ENCODE measurements at regions not wholly inside any gene's neighbourhood (a gene's known extent, or its start where the extent isn't known, plus 50 kb on each side); places are given as distances from the start of the nearest gene placed in this dataset.

- in situ Hi-C loops (cut with HindIII; ENCODE audit: low sequenced_read_pairs), result no loop called here
- TF ChIP-seq CTCF (IDR thresholded peaks at IDR 0.05; ENCODE audit: low read depth, low read length, missing control alignments), result no peak
- DNase-seq (ENCODE audit: low read depth), result no peak
- H3K4me3 ChIP-seq (ENCODE audit: low read depth, low read length), result no peak overlapping the region
These were observed 355.2 kb downstream of the HAPSTR1 start for GRCh38 chr16:9446471-9447194.

- H3K4me3 ChIP-seq (ENCODE audit: low read depth, low read length), result no peak overlapping the region
- no peak for TF ChIP-seq CTCF (IDR thresholded peaks at IDR 0.05; ENCODE audit: low read depth, low read length, missing control alignments)
- in situ Hi-C loops (cut with HindIII; ENCODE audit: low sequenced_read_pairs), result no loop called here
- no peak for DNase-seq (ENCODE audit: low read depth)
These were observed 355.7 kb downstream of the HAPSTR1 start for GRCh38 chr16:9447195-9447551.

GRCh38 chr16:9447699-9448098 is 356.3 kb downstream of the HAPSTR1 start:
- H3K4me3 ChIP-seq (ENCODE audit: low read depth, low read length), result no peak overlapping the region
- DNase-seq (ENCODE audit: low read depth), result no peak
- in situ Hi-C loops (cut with HindIII; ENCODE audit: low sequenced_read_pairs), result no loop called here
- no peak for TF ChIP-seq CTCF (IDR thresholded peaks at IDR 0.05; ENCODE audit: low read depth, low read length, missing control alignments)

GRCh38 chr16:9449597-9449996 is 358.2 kb downstream of the HAPSTR1 start:
- DNase-seq (ENCODE audit: low read depth), result no peak
- no peak for TF ChIP-seq CTCF (IDR thresholded peaks at IDR 0.05; ENCODE audit: low read depth, low read length, missing control alignments)
- H3K4me3 ChIP-seq (ENCODE audit: low read depth, low read length), result no peak overlapping the region
- in situ Hi-C loops (cut with HindIII; ENCODE audit: low sequenced_read_pairs), result no loop called here

GRCh38 chr16:9457215-9457614 is 365.8 kb downstream of the HAPSTR1 start:
- in situ Hi-C loops (cut with HindIII; ENCODE audit: low sequenced_read_pairs), result loop anchor here (5.0 kb wide), 1 partner anchor 80 kb away; no protein-coding TSS in a partner anchor
- no peak overlapping the region for H3K4me3 ChIP-seq (ENCODE audit: low read depth, low read length)
- no peak for TF ChIP-seq CTCF (IDR thresholded peaks at IDR 0.05; ENCODE audit: low read depth, low read length, missing control alignments)
- DNase-seq (ENCODE audit: low read depth), result no peak

GRCh38 chr16:9458816-9459215 is 367.4 kb downstream of the HAPSTR1 start:
- in situ Hi-C loops (cut with HindIII; ENCODE audit: low sequenced_read_pairs), result loop anchor here (5.0 kb wide), 1 partner anchor 78 kb away; no protein-coding TSS in a partner anchor
- DNase-seq (ENCODE audit: low read depth), result no peak
- no peak for TF ChIP-seq CTCF (IDR thresholded peaks at IDR 0.05; ENCODE audit: low read depth, low read length, missing control alignments)
- H3K4me3 ChIP-seq (ENCODE audit: low read depth, low read length), result no peak overlapping the region

All from astrocyte of the cerebellum (primary cell).